ENCODE measurements at regions not wholly inside any gene's neighbourhood (a gene's known extent, or its start where the extent isn't known, plus 50 kb on each side); places are given as distances from the start of the nearest gene placed in this dataset.
A peak's percentile ranks its signal among the peaks of the same experiment; 100 is the strongest.

- no peak for DNase-seq
- Histone ChIP-seq H3K27me3 (replicated peaks) (no peaks in the 10 kb centered on the region), H3K27ac (no peak overlapping the region), H3K36me3 (replicated peaks) (no peaks in the 10 kb centered on the region), H3K4me3 (ENCODE audit: low read depth, low read length) (no peak overlapping the region)
- in situ Hi-C loops (cut with HindIII; ENCODE audit: low pct_ligation_motif_present, low sequenced_read_pairs), result no loop called here
- TF ChIP-seq, protein P1, sequence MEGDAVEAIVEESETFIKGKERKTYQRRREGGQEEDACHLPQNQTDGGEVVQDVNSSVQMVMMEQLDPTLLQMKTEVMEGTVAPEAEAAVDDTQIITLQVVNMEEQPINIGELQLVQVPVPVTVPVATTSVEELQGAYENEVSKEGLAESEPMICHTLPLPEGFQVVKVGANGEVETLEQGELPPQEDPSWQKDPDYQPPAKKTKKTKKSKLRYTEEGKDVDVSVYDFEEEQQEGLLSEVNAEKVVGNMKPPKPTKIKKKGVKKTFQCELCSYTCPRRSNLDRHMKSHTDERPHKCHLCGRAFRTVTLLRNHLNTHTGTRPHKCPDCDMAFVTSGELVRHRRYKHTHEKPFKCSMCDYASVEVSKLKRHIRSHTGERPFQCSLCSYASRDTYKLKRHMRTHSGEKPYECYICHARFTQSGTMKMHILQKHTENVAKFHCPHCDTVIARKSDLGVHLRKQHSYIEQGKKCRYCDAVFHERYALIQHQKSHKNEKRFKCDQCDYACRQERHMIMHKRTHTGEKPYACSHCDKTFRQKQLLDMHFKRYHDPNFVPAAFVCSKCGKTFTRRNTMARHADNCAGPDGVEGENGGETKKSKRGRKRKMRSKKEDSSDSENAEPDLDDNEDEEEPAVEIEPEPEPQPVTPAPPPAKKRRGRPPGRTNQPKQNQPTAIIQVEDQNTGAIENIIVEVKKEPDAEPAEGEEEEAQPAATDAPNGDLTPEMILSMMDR (IDR thresholded peaks at IDR 0.05; ENCODE audit: low read depth, low read length, missing control alignments), result no peak
Measured at GRCh38 chr4:164542431-164542830, 211.5 kb upstream of the SMIM31 start.

GRCh38 chr4:164550989-164551712 lies 202.8 kb upstream of the SMIM31 start:
- no peak overlapping the region for H3K27ac ChIP-seq
- H3K4me3 ChIP-seq (ENCODE audit: low read depth, low read length), result no peak overlapping the region
- no peaks in the 10 kb centered on the region for H3K27me3 ChIP-seq (replicated peaks)
- DNase-seq, result no peak
- no peaks in the 10 kb centered on the region for H3K36me3 ChIP-seq (replicated peaks)
- in situ Hi-C loops (cut with HindIII; ENCODE audit: low pct_ligation_motif_present, low sequenced_read_pairs), result no loop called here
- TF ChIP-seq, protein P1 (IDR thresholded peaks at IDR 0.05; ENCODE audit: low read depth, low read length, missing control alignments), result no peak

- Histone ChIP-seq H3K27ac (no peak overlapping the region), H3K27me3 (replicated peaks) (no peaks in the 10 kb centered on the region), H3K4me3 (ENCODE audit: low read depth, low read length) (no peak overlapping the region), H3K36me3 (replicated peaks) (no peaks in the 10 kb centered on the region)
- in situ Hi-C loops (cut with HindIII; ENCODE audit: low pct_ligation_motif_present, low sequenced_read_pairs), result no loop called here
- DNase-seq, result no peak
- TF ChIP-seq, protein P1 (IDR thresholded peaks at IDR 0.05; ENCODE audit: low read depth, low read length, missing control alignments), result no peak
Measured at GRCh38 chr4:164551713-164552040, 202.3 kb upstream of the SMIM31 start.

GRCh38 chr4:164571593-164572390 lies 182.1 kb upstream of the SMIM31 start:
- H3K36me3 ChIP-seq (replicated peaks), result no peaks in the 10 kb centered on the region
- no peaks in the 10 kb centered on the region for H3K27me3 ChIP-seq (replicated peaks)
- peak; percentile 2 for DNase-seq
- no peak overlapping the region for H3K4me3 ChIP-seq (ENCODE audit: low read depth, low read length)
- no peak overlapping the region for H3K27ac ChIP-seq
- in situ Hi-C loops (cut with HindIII; ENCODE audit: low pct_ligation_motif_present, low sequenced_read_pairs), result no loop called here
- TF ChIP-seq, protein P1 (IDR thresholded peaks at IDR 0.05; ENCODE audit: low read depth, low read length, missing control alignments), result no peak

DNA sequence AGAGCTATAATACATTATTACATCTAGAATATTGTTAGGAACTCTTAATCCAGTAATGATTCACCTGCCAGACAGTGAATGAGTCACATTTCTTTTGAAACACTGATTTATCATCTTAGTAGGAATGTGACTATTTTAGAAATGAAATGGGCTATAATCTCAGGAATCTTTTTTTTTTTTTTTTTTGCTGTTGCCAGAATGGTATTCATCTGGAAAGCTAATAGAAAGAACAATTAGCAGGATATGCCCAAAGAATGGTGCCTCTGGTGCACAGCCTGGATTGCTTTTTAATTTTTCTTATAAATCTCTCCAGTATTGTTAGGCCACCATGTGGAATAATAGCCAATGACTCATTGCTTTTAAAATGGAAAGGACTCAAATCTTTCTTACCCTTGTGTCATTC lies 181.1 kb upstream of the SMIM31 start:
- in situ Hi-C loops (cut with HindIII; ENCODE audit: low pct_ligation_motif_present, low sequenced_read_pairs), result no loop called here
- H3K27me3 ChIP-seq (replicated peaks), result no peaks in the 10 kb centered on the region
- no peak overlapping the region for H3K27ac ChIP-seq
- peak; percentile 38 for DNase-seq
- TF ChIP-seq, protein P1 (IDR thresholded peaks at IDR 0.05; ENCODE audit: low read depth, low read length, missing control alignments), result no peak
- H3K36me3 ChIP-seq (replicated peaks), result no peaks in the 10 kb centered on the region
- H3K4me3 ChIP-seq (ENCODE audit: low read depth, low read length), result no peak overlapping the region
